BE2C (cell line): ENCODE measurements at regions not wholly inside any gene's neighbourhood (a gene's known extent, or its start where the extent isn't known, plus 50 kb on each side); places are given as distances from the start of the nearest gene placed in this dataset.

ENCODE experiments used
- DNase-seq: peaks from one replicate; pipeline ENCODE4 v3.0.0-alpha.2; 2020
- H3K27me3 ChIP-seq: fragments of 250-450 bp; sonication (Bioruptor Pico); 2 replicates; pipeline ENCODE4 v1.5.1; 2020; ENCODE audit warnings: mild to moderate bottlenecking
- H3K36me3 ChIP-seq: fragments of 250-450 bp; sonication (Bioruptor Pico); 2 replicates; pipeline ENCODE4 v1.5.1; 2020; ENCODE audit warnings: mild to moderate bottlenecking
- H3K4me1 ChIP-seq: fragments of 250-450 bp; sonication (Bioruptor Pico); 2 replicates; pipeline ENCODE4 v1.5.1; 2020
- H3K4me3 ChIP-seq: 2 replicates; pipeline ENCODE4 v1.5.1; 2011; ENCODE audit warnings: low read depth, low read length
- H3K9me3 ChIP-seq: fragments of 250-450 bp; sonication (Bioruptor Pico); 2 replicates; pipeline ENCODE4 v1.5.1; 2020
- CTCF ChIP-seq: IDR thresholded peaks from 2 replicates; pipeline ENCODE4 v1.5.1; 2012; ENCODE audit warnings: mild to moderate bottlenecking, low read depth, low read length

DNA sequence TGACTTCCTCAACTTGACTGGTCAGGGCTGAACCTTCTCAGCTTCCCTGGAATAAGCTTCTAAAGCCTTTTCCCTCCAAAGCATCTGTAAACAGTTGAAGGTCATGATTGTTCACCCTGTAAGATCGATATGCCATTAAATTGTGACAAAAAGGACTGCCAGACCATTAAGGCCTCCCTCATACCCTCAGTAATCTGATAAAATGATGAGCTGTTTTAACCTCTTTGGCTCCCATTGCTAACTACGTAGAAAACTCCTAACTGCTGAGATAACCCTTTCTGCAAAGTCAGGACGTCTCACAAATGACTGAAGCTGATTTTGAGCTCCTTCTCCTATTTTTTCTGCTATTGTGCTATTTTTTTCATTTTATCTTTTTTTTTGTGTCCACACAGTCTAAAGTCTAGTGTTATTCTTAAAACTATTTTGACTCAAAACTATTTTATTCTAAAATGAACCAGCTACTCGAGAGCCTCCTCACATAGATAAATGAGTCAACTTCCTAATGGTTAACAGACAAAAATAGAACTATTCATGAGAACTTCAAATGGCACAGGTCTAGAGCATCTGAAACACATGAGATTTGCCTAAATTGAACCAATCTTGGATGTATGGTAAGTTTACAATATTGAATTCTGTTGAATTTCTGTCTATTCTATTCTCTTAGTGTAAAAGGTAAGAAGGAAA, 395.6 kb upstream of the TLE4 start:
- Histone ChIP-seq H3K4me1 (no peaks in the 10 kb centered on the region), H3K9me3 (no peaks in the 10 kb centered on the region), H3K36me3 (no peaks in the 10 kb centered on the region), H3K27me3 (no peaks in the 10 kb centered on the region), H3K4me3 (no peak overlapping the region)
- DNase-seq: no peak
- no peak for TF ChIP-seq CTCF

GRCh38 chr9:79184831-79185230, 386.9 kb upstream of the TLE4 start:
- no peaks in the 10 kb centered on the region for H3K4me1 ChIP-seq
- TF ChIP-seq CTCF: no peak
- no peaks in the 10 kb centered on the region for H3K9me3 ChIP-seq
- no peak for DNase-seq
- no peaks in the 10 kb centered on the region for H3K36me3 ChIP-seq
- no peaks in the 10 kb centered on the region for H3K27me3 ChIP-seq
- H3K4me3 ChIP-seq: no peak overlapping the region

DNA sequence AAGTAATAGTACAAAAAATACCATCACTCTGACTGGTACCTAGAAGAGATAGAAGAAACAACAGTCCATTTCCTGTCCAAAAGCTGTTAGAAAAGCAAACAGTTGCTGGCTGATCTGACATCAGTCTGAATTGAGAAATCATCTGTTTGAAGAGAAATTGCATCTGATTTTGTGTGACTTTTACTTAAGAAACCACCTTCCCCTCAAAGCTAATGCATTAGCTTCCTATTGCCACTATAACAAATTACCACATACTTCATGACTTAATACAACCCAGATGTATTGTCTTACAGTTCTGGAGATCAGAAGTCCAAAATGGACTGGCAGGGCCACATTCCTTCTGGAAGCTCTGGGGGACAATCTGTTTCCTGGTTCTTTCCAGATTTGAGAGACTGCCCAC, 385.9 kb upstream of the TLE4 start:
- H3K9me3 ChIP-seq: no peaks in the 10 kb centered on the region
- H3K36me3 ChIP-seq: no peaks in the 10 kb centered on the region
- H3K4me3 ChIP-seq: no peak overlapping the region
- DNase-seq: no peak
- no peaks in the 10 kb centered on the region for H3K4me1 ChIP-seq
- no peaks in the 10 kb centered on the region for H3K27me3 ChIP-seq
- TF ChIP-seq CTCF: no peak

- Histone ChIP-seq H3K36me3 (no peaks in the 10 kb centered on the region), H3K4me1 (no peaks in the 10 kb centered on the region), H3K4me3 (no peak overlapping the region), H3K9me3 (no peaks in the 10 kb centered on the region), H3K27me3 (no peaks in the 10 kb centered on the region)
- DNase-seq: no peak
- TF ChIP-seq CTCF: no peak
Measured at GRCh38 chr9:79189511-79189924, 382.2 kb upstream of the TLE4 start.

- Histone ChIP-seq H3K27me3 (no peaks in the 10 kb centered on the region), H3K4me1 (no peaks in the 10 kb centered on the region), H3K4me3 (no peak overlapping the region), H3K9me3 (no peaks in the 10 kb centered on the region), H3K36me3 (no peaks in the 10 kb centered on the region)
- no peak for TF ChIP-seq CTCF
- no peak for DNase-seq
Measured at GRCh38 chr9:79193001-79193400, 378.8 kb upstream of the TLE4 start.

DNA sequence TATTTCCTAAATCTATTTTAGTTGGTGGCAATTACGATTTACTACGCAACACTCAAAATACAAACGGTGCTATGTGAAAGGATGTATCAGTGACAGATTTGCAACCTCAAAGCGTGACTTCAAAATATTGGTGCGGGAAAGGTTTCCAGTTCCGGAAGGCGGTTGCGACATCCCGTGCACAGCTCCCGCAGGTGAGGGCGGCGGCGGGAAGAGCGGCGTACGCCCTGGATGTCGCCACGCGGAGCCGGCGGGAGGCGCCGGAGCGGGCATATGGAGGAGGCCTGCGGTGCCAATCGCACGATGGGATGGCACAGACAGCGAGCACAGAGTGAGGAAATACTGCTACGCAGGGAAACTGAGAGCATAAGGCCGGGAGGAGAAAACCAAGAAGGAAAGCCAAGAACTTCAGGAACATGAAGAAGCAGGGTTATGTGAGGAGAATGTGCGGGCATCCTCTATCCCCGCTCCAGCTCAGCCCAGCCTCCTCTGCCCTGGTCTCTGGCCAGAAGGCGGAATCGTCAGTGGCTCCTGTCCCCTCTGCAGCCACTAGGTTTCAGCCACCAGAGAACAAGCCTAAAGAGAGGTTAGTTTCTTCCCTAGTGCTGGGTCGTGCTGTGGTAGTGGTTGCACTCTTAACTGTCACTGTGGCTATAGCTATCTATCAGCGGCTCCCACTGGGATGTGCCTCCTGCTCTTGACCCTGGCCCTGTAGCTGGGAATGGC, 378.1 kb upstream of the TLE4 start:
- H3K36me3 ChIP-seq: no peaks in the 10 kb centered on the region
- no peak for DNase-seq
- no peaks in the 10 kb centered on the region for H3K9me3 ChIP-seq
- no peaks in the 10 kb centered on the region for H3K4me1 ChIP-seq
- no peaks in the 10 kb centered on the region for H3K27me3 ChIP-seq
- no peak for TF ChIP-seq CTCF
- H3K4me3 ChIP-seq: no peak overlapping the region
